ENCODE measurements at regions not wholly inside any gene's neighbourhood (a gene's known extent, or its start where the extent isn't known, plus 50 kb on each side); places are given as distances from the start of the nearest gene placed in this dataset.

GRCh38 chr2:67311536-67311935, 85.6 kb upstream of the ETAA1 start:
- in situ Hi-C loops (cut with MboI; ENCODE audit: low sequenced_read_pairs, unreplicated experiment), result no loop called here
- DNase-seq (ENCODE audit: low spot score), result no peak
- no peak for TF ChIP-seq CTCF (IDR thresholded peaks at IDR 0.05; ENCODE audit: borderline replicate concordance, control extremely low read depth, extremely low read depth, insufficient read depth, missing control alignments)

GRCh38 chr2:67312871-67313270, 84.3 kb upstream of the ETAA1 start:
- no peak for TF ChIP-seq CTCF (IDR thresholded peaks at IDR 0.05; ENCODE audit: borderline replicate concordance, control extremely low read depth, extremely low read depth, insufficient read depth, missing control alignments)
- in situ Hi-C loops (cut with MboI; ENCODE audit: low sequenced_read_pairs, unreplicated experiment), result no loop called here
- no peak for DNase-seq (ENCODE audit: low spot score)

- in situ Hi-C loops (cut with MboI; ENCODE audit: low sequenced_read_pairs, unreplicated experiment), result no loop called here
- no peak for TF ChIP-seq CTCF (IDR thresholded peaks at IDR 0.05; ENCODE audit: borderline replicate concordance, control extremely low read depth, extremely low read depth, insufficient read depth, missing control alignments)
- DNase-seq (ENCODE audit: low spot score), result no peak
Measured at GRCh38 chr2:67313536-67313935, 83.6 kb upstream of the ETAA1 start.

GRCh38 chr2:67318031-67318430, 79.1 kb upstream of the ETAA1 start:
- no peak for TF ChIP-seq CTCF (IDR thresholded peaks at IDR 0.05; ENCODE audit: borderline replicate concordance, control extremely low read depth, extremely low read depth, insufficient read depth, missing control alignments)
- in situ Hi-C loops (cut with MboI; ENCODE audit: low sequenced_read_pairs, unreplicated experiment), result no loop called here

GRCh38 chr2:67318563-67318962, 78.6 kb upstream of the ETAA1 start:
- TF ChIP-seq CTCF (IDR thresholded peaks at IDR 0.05; ENCODE audit: borderline replicate concordance, control extremely low read depth, extremely low read depth, insufficient read depth, missing control alignments), result no peak
- in situ Hi-C loops (cut with MboI; ENCODE audit: low sequenced_read_pairs, unreplicated experiment), result no loop called here
- no peak for DNase-seq (ENCODE audit: low spot score)

More at GRCh38 chr2:67318031-67318430, 79.1 kb upstream of the ETAA1 start:
- no peak for DNase-seq (ENCODE audit: low spot score)

GRCh38 chr2:67318993-67319481, 78.1 kb upstream of the ETAA1 start:
- no peak for DNase-seq (ENCODE audit: low spot score)
- in situ Hi-C loops (cut with MboI; ENCODE audit: low sequenced_read_pairs, unreplicated experiment), result no loop called here
- no peak for TF ChIP-seq CTCF (IDR thresholded peaks at IDR 0.05; ENCODE audit: borderline replicate concordance, control extremely low read depth, extremely low read depth, insufficient read depth, missing control alignments)

All from GM13976 (cell line).